Thyroid gland (tissue), 4 donors: ENCODE measurements at regions not wholly inside any gene's neighbourhood (a gene's known extent, or its start where the extent isn't known, plus 50 kb on each side); places are given as distances from the start of the nearest gene placed in this dataset.

Source experiments
- DNase-seq, 2 donors: peaks; one replicate each; pipeline ENCODE4 v3.0.0-alpha.2; 2019
- H3K27ac ChIP-seq, 3 donors: fragments of 200-600 bp; sonication (generic); 1 replicate in 2 of 3; 2 replicates in 1 of 3; pipeline ENCODE4 v1.5.1; 2016 to 2019; ENCODE audit warnings: mild to moderate bottlenecking in 1 of 3, moderate library complexity in 1 of 3
- H3K27me3 ChIP-seq: fragments of 200-600 bp; sonication (generic); one replicate; pipeline ENCODE4 v1.5.1; 2019
- H3K36me3 ChIP-seq, 2 donors: fragments of 200-600 bp; sonication (generic); one replicate each; pipeline ENCODE4 v1.5.1; 2016 to 2019
- H3K4me1 ChIP-seq, 2 donors: fragments of 200-600 bp; sonication (generic); one replicate each; pipeline ENCODE4 v1.5.1; 2017 to 2019
- H3K4me3 ChIP-seq, 3 donors: fragments of 200-600 bp; sonication (generic); replicated peaks in 1 of 3; 1 replicate in 2 of 3; 2 replicates in 1 of 3; pipeline ENCODE4 v1.5.1; 2016; ENCODE audit warnings: mild to moderate bottlenecking in 1 of 3
- H3K9me3 ChIP-seq: fragments of 200-600 bp; sonication (generic); one replicate; pipeline ENCODE4 v1.5.1; 2017
- CTCF ChIP-seq, 6 experiments: fragments of 200-600 bp in 3 of 6; fragments of 450-650 bp in 3 of 6; sonication (generic) in 3 of 6; IDR thresholded peaks; one replicate each; pipeline ENCODE4 v1.5.1; 2016 to 2019; ENCODE audit warnings: antibody characterized with exemption in 6 of 6, mild to moderate bottlenecking in 2 of 6, inconsistent platforms in 1 of 6, moderate library complexity in 1 of 6
- POLR2A ChIP-seq, 2 donors: fragments of 450-650 bp; IDR thresholded peaks; one replicate each; pipeline ENCODE4 v1.6.1; 2017; ENCODE audit warnings: antibody characterized with exemption in 2 of 2, mild to moderate bottlenecking in 2 of 2, moderate library complexity in 1 of 2
- WGBS, 2 donors: methylation state at CpG; one replicate each; pipeline ENCODE4 v1.1.5; 2017; 5-methylcytosine and 5-hydroxymethylcytosine counted together
- intact Hi-C: fragments of 100-400 bp; cut with DNase I; formaldehyde crosslinking; loops from one replicate; pipeline ENCODE4 v1.15.1; 2023

- no peak for TF ChIP-seq CTCF (IDR thresholded peaks at IDR 0.05)
- TF ChIP-seq POLR2A (IDR thresholded peaks at IDR 0.05): no peak
- Histone ChIP-seq H3K9me3 (no peaks in the 10 kb centered on the region), H3K36me3 (no peaks in the 10 kb centered on the region), H3K27me3 (no peaks in the 10 kb centered on the region), H3K4me1 (no peaks in the 10 kb centered on the region), H3K4me3 (no peak overlapping the region), H3K27ac (no peak overlapping the region)
- intact Hi-C loops: no loop called here
- 92 to 94% methylated on average over 3 of the region's 3 CpGs for WGBS, 2 donors
- DNase-seq: no peak
These were observed 212.2 kb downstream of the ETV1 start for GRCh38 chr7:13777242-13777641.

- DNase-seq: no peak
- WGBS, 2 donors: 60 to 67% methylated on average over 2 of the region's 2 CpGs
- Histone ChIP-seq H3K9me3 (no peaks in the 10 kb centered on the region), H3K27me3 (no peaks in the 10 kb centered on the region), H3K36me3 (no peaks in the 10 kb centered on the region), H3K27ac (no peak overlapping the region), H3K4me3 (no peak overlapping the region), H3K4me1 (no peaks in the 10 kb centered on the region)
- TF ChIP-seq CTCF (IDR thresholded peaks at IDR 0.05) (no peak), POLR2A (IDR thresholded peaks at IDR 0.05) (no peak)
- intact Hi-C loops: no loop called here
These were observed 210.5 kb downstream of the ETV1 start for GRCh38 chr7:13778967-13779366.

- TF ChIP-seq POLR2A (IDR thresholded peaks at IDR 0.05): no peak
- TF ChIP-seq CTCF (IDR thresholded peaks at IDR 0.05): no peak
- Histone ChIP-seq H3K9me3 (no peaks in the 10 kb centered on the region), H3K27ac (no peak overlapping the region), H3K27me3 (no peaks in the 10 kb centered on the region), H3K4me3 (no peak overlapping the region), H3K36me3 (no peaks in the 10 kb centered on the region), H3K4me1 (no peaks in the 10 kb centered on the region)
- intact Hi-C loops: no loop called here
- 89 to 91% methylated on average over 5 of the region's 5 CpGs for WGBS, 2 donors
- DNase-seq: no peak
These were observed 198.9 kb downstream of the ETV1 start for GRCh38 chr7:13790611-13791010.

- Histone ChIP-seq H3K27me3 (no peaks in the 10 kb centered on the region), H3K9me3 (no peaks in the 10 kb centered on the region), H3K4me1 (no peaks in the 10 kb centered on the region), H3K27ac (no peak overlapping the region), H3K36me3 (no peaks in the 10 kb centered on the region), H3K4me3 (no peak overlapping the region)
- no peak for DNase-seq
- intact Hi-C loops: no loop called here
- 85 to 86% methylated on average over 6 of the region's 6 CpGs for WGBS, 2 donors
- TF ChIP-seq CTCF (IDR thresholded peaks at IDR 0.05): no peak
- TF ChIP-seq POLR2A (IDR thresholded peaks at IDR 0.05): no peak
These were observed 197.3 kb downstream of the ETV1 start for GRCh38 chr7:13792208-13792607.

GRCh38 chr7:13793926-13794325 is 195.5 kb downstream of the ETV1 start:
- 83 to 85% methylated on average over 4 of the region's 4 CpGs for WGBS, 2 donors
- intact Hi-C loops: no loop called here

More at GRCh38 chr7:13793926-13794325, 195.5 kb downstream of the ETV1 start:
- Histone ChIP-seq H3K27me3 (no peaks in the 10 kb centered on the region), H3K9me3 (no peaks in the 10 kb centered on the region), H3K36me3 (no peaks in the 10 kb centered on the region), H3K4me1 (no peaks in the 10 kb centered on the region), H3K27ac (no peak overlapping the region), H3K4me3 (no peak overlapping the region)
- no peak for DNase-seq
- TF ChIP-seq POLR2A (IDR thresholded peaks at IDR 0.05) (no peak), CTCF (IDR thresholded peaks at IDR 0.05) (no peak)
